GM23338 (cell line): ENCODE measurements at regions not wholly inside any gene's neighbourhood (a gene's known extent, or its start where the extent isn't known, plus 50 kb on each side); places are given as distances from the start of the nearest gene placed in this dataset.

Source experiments
- ATAC-seq: fragments of 200-7000 bp; cut with Tn5 transposase; 3 replicates; pipeline ENCODE4 v1.9.1; 2020
- DNase-seq: peaks from one replicate; pipeline ENCODE4 v3.0.0-alpha.2; 2015; ENCODE audit warnings: low spot score
- H2AFZ ChIP-seq: fragments of 200-600 bp; sonication (generic); 2 replicates; pipeline ENCODE4 v1.8.0; 2016; ENCODE audit warnings: antibody characterized with exemption, mild to moderate bottlenecking, moderate library complexity
- H3F3A ChIP-seq: fragments of 200-600 bp; sonication (generic); replicated peaks from 2 replicates; pipeline ENCODE4 v1.8.0; 2017; ENCODE audit warnings: antibody characterized with exemption, mixed run types, low read depth
- H3K27ac ChIP-seq: fragments of 200-600 bp; sonication (generic); 2 replicates; pipeline ENCODE4 v1.6.1; 2016; ENCODE audit warnings: low read depth
- H3K27me3 ChIP-seq: fragments of 200-600 bp; sonication (generic); 2 replicates; pipeline ENCODE4 v1.8.0; 2016; ENCODE audit warnings: mild to moderate bottlenecking, mixed run types, moderate library complexity; ENCODE audit not compliant: insufficient read depth
- H3K36me3 ChIP-seq: fragments of 200-600 bp; sonication (generic); 2 replicates; pipeline ENCODE4 v1.8.0; 2016; ENCODE audit warnings: mild to moderate bottlenecking; ENCODE audit not compliant: insufficient read depth
- H3K4me1 ChIP-seq: fragments of 200-600 bp; sonication (generic); 2 replicates; pipeline ENCODE4 v1.8.0; 2016; ENCODE audit warnings: mild to moderate bottlenecking, moderate library complexity; ENCODE audit not compliant: insufficient read depth
- H3K4me2 ChIP-seq: fragments of 200-600 bp; sonication (generic); 2 replicates; pipeline ENCODE4 v1.7.1; 2017; ENCODE audit warnings: mixed run types
- H3K4me3 ChIP-seq: fragments of 200-600 bp; sonication (generic); 2 replicates; pipeline ENCODE4 v1.6.1; 2016; ENCODE audit warnings: mixed run types
- H3K79me2 ChIP-seq: fragments of 200-600 bp; sonication (generic); replicated peaks from 2 replicates; pipeline ENCODE4 v1.8.0; 2017; ENCODE audit warnings: mild to moderate bottlenecking; ENCODE audit not compliant: insufficient read depth
- H3K9me2 ChIP-seq: fragments of 200-600 bp; sonication (generic); 2 replicates; pipeline ENCODE4 v1.8.0; 2017; ENCODE audit not compliant: insufficient read depth
- H4K20me1 ChIP-seq: fragments of 200-600 bp; sonication (generic); replicated peaks from 2 replicates; pipeline ENCODE4 v1.8.0; 2017; ENCODE audit warnings: mild to moderate bottlenecking; ENCODE audit not compliant: insufficient read depth
- H3K27ac Mint-ChIP-seq: 2 replicates; pipeline ENCODE4 v1.8.0; 2020; ENCODE audit warnings: inconsistent platforms, mild to moderate bottlenecking, moderate library complexity, mixed read lengths
- H3K27me3 Mint-ChIP-seq: 3 replicates; pipeline ENCODE4 v1.8.0; 2022; ENCODE audit warnings: low read depth, mild to moderate bottlenecking, moderate library complexity, mixed read lengths, inconsistent platforms; ENCODE audit not compliant: insufficient read depth, poor library complexity
- H3K36me3 Mint-ChIP-seq: 3 replicates; pipeline ENCODE4 v1.8.0; 2021; ENCODE audit warnings: low read depth, mild to moderate bottlenecking, inconsistent platforms, moderate library complexity, mixed read lengths
- H3K4me1 Mint-ChIP-seq: 3 replicates; pipeline ENCODE4 v1.8.0; 2020; ENCODE audit warnings: mild to moderate bottlenecking, inconsistent platforms, mixed read lengths
- H3K4me3 Mint-ChIP-seq: 3 replicates; pipeline ENCODE4 v1.8.0; 2021; ENCODE audit warnings: moderate library complexity, mild to moderate bottlenecking, inconsistent platforms, mixed read lengths
- H3K9me3 Mint-ChIP-seq: 3 replicates; pipeline ENCODE4 v1.8.0; 2020; ENCODE audit warnings: moderate library complexity, mild to moderate bottlenecking, inconsistent platforms, mixed read lengths
- ETS1 ChIP-seq: IDR thresholded peaks from 2 replicates; pipeline ENCODE4 v1.6.1; 2016; ENCODE audit warnings: antibody characterized with exemption
- EZH2 ChIP-seq: fragments of 200-600 bp; sonication (generic); IDR thresholded peaks from one replicate; pipeline ENCODE4 v1.8.0; 2017; ENCODE audit warnings: antibody characterized with exemption, mild to moderate bottlenecking, low read depth; ENCODE audit not compliant: unreplicated experiment
- EZH2phosphoT487 ChIP-seq: fragments of 200-600 bp; sonication (generic); IDR thresholded peaks from one replicate; pipeline ENCODE4 v1.8.1; 2018; ENCODE audit warnings: antibody characterized with exemption; ENCODE audit not compliant: unreplicated experiment
- JUNB ChIP-seq: IDR thresholded peaks from one replicate; pipeline ENCODE4 v1.6.1; 2016; ENCODE audit warnings: antibody characterized with exemption; ENCODE audit not compliant: unreplicated experiment
- NANOG ChIP-seq: IDR thresholded peaks from 2 replicates; pipeline ENCODE4 v1.6.1; 2016; ENCODE audit warnings: antibody characterized with exemption, borderline replicate concordance
- POLR2AphosphoS5 ChIP-seq: IDR thresholded peaks from 2 replicates; pipeline ENCODE4 v1.6.1; 2016; ENCODE audit warnings: antibody characterized with exemption, low read depth
- STAT1 ChIP-seq: IDR thresholded peaks from one replicate; pipeline ENCODE4 v1.6.1; 2016; ENCODE audit warnings: antibody characterized with exemption; ENCODE audit not compliant: unreplicated experiment
- ZNF114 ChIP-seq: fragments of 250-450 bp; sonication (Bioruptor Pico); IDR thresholded peaks from 2 replicates; pipeline ENCODE4 v1.5.0; 2020; ENCODE audit warnings: mild to moderate bottlenecking, moderate library complexity
- ZNF331 ChIP-seq: fragments of 250-450 bp; sonication (Bioruptor Pico); IDR thresholded peaks from 2 replicates; pipeline ENCODE4 v1.5.0; 2020; ENCODE audit warnings: low read depth, mild to moderate bottlenecking, moderate library complexity
- TF ChIP-seq, protein P1 (sequence below), 2 experiments: fragments of 200-600 bp in 1 of 2; sonication (generic) in 1 of 2; conservative IDR thresholded peaks; 2 replicates each; pipeline versions ENCODE4 v1.5.1 to v1.6.1; 2016 to 2017; ENCODE audit warnings: antibody characterized with exemption in 2 of 2, low read depth in 2 of 2, mild to moderate bottlenecking in 2 of 2, moderate library complexity in 1 of 2

- H3K27me3 ChIP-seq, result no peaks in the 10 kb centered on the region
- peaks cover 11% of the 10 kb centered on the region for H3K9me3 Mint-ChIP-seq
- peaks cover 60% of the 10 kb centered on the region for H3K4me1 ChIP-seq
- TF ChIP-seq EZH2 (no peak), ETS1 (no peak), POLR2AphosphoS5 (no peak; the same call in 1 of the 2 replicates), STAT1 (no peak), ZNF331 (CRISPR knock-in tag) (no peak), ZNF114 (CRISPR knock-in tag) (no peak), NANOG (no peak)
- TF ChIP-seq, protein P1, sequence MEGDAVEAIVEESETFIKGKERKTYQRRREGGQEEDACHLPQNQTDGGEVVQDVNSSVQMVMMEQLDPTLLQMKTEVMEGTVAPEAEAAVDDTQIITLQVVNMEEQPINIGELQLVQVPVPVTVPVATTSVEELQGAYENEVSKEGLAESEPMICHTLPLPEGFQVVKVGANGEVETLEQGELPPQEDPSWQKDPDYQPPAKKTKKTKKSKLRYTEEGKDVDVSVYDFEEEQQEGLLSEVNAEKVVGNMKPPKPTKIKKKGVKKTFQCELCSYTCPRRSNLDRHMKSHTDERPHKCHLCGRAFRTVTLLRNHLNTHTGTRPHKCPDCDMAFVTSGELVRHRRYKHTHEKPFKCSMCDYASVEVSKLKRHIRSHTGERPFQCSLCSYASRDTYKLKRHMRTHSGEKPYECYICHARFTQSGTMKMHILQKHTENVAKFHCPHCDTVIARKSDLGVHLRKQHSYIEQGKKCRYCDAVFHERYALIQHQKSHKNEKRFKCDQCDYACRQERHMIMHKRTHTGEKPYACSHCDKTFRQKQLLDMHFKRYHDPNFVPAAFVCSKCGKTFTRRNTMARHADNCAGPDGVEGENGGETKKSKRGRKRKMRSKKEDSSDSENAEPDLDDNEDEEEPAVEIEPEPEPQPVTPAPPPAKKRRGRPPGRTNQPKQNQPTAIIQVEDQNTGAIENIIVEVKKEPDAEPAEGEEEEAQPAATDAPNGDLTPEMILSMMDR (conservative IDR thresholded peaks at IDR 0.05; ENCODE audit: low read depth in 2 of 2), result no peak
- ATAC-seq (no peak), DNase-seq (no peak)
- H3K36me3 ChIP-seq, result peaks cover 54% of the 10 kb centered on the region
- H3K4me2 ChIP-seq, result peak overlapping the region; percentile 55; the same call in 1 of the 2 replicates
- H3F3A ChIP-seq, result peaks cover 88% of the 10 kb centered on the region
- H3K27ac Mint-ChIP-seq, result no peak overlapping the region
- H3K27ac ChIP-seq, result peak overlapping the region; percentile 98
- peaks cover 93% of the 10 kb centered on the region for H3K36me3 Mint-ChIP-seq
- H2AFZ ChIP-seq, result no peak overlapping the region
- peaks cover 70% of the 10 kb centered on the region for H3K4me1 Mint-ChIP-seq
- H3K4me3 ChIP-seq, result peak overlapping the region; percentile 23; the same call in 1 of the 2 replicates
- H4K20me1 ChIP-seq, result peaks cover 32% of the 10 kb centered on the region
- no peak overlapping the region for H3K4me3 Mint-ChIP-seq
- H3K79me2 ChIP-seq, result peaks cover 11% of the 10 kb centered on the region
- H3K27me3 Mint-ChIP-seq, result peaks cover 30% of the 10 kb centered on the region
- no peaks in the 10 kb centered on the region for H3K9me2 ChIP-seq
Measured at GRCh38 chr1:223020770-223021169, 122.3 kb downstream of the TLR5 start.

- H3K27me3 Mint-ChIP-seq, result peaks cover 21% of the 10 kb centered on the region
- H3K4me3 Mint-ChIP-seq, result peak overlapping the region; percentile 64
- peak; percentile 39 for DNase-seq
- H3K36me3 ChIP-seq, result peaks cover 46% of the 10 kb centered on the region
- TF ChIP-seq JUNB (no peak), NANOG (no peak), ETS1 (0 out of 2 replicates have a peak, but pooled peaks have one; percentile 10), EZH2phosphoT487 (no peak), POLR2AphosphoS5 (peak; percentile 34)
- peaks cover 57% of the 10 kb centered on the region for H3K4me1 ChIP-seq
- ATAC-seq, result peak; percentile 74
- peak overlapping the region; percentile 80 for H3K4me2 ChIP-seq
- no peaks in the 10 kb centered on the region for H3K27me3 ChIP-seq
- no peaks in the 10 kb centered on the region for H3K9me2 ChIP-seq
- peak overlapping the region; percentile 50 for H3K4me3 ChIP-seq
- peaks cover 84% of the 10 kb centered on the region for H3K36me3 Mint-ChIP-seq
- H3K27ac Mint-ChIP-seq, result peak overlapping the region; percentile 96
- H3K79me2 ChIP-seq, result peaks cover 25% of the 10 kb centered on the region
- H4K20me1 ChIP-seq, result peaks cover 25% of the 10 kb centered on the region
- H3K4me1 Mint-ChIP-seq, result peaks cover 63% of the 10 kb centered on the region
- H2AFZ ChIP-seq, result no peak overlapping the region
- H3K9me3 Mint-ChIP-seq, result peaks cover 4% of the 10 kb centered on the region; the same call in 2 of the 3 replicates
- peak overlapping the region; percentile 98 for H3K27ac ChIP-seq
- peaks cover 70% of the 10 kb centered on the region for H3F3A ChIP-seq
Measured at GRCh38 chr1:223022641-223023473, 120.2 kb downstream of the TLR5 start.
